Heart left ventricle (tissue), 13 donors: ENCODE measurements at regions not wholly inside any gene's neighbourhood (a gene's known extent, or its start where the extent isn't known, plus 50 kb on each side); places are given as distances from the start of the nearest gene placed in this dataset.

Experiments
- POLR2A ChIP-seq, 2 donors: fragments of 450-650 bp; IDR thresholded peaks; one replicate each; pipeline ENCODE4 v1.6.1; 2017; ENCODE audit warnings: antibody characterized with exemption in 2 of 2, mild to moderate bottlenecking in 2 of 2, moderate library complexity in 2 of 2
- TF ChIP-seq, protein P1 (sequence below), 12 donors: fragments of 200-600 bp; sonication (generic) in 4 of 12; IDR thresholded peaks; one replicate each; pipeline versions ENCODE4 v1.5.0 to v1.8.0; 2018 to 2022; ENCODE audit warnings: antibody characterized with exemption in 12 of 12, mild to moderate bottlenecking in 5 of 12
- donor health status: ischemic (EF 13 %, LVEDD 7.1; RV severe dilation, severe dysfunction).
- donor health status: DM: no; HTN: yes; CAD: no.
- donor health status: DM: no; HTN: no; CAD: no.
- donor health status: ischemic (EF 25% LVEDD 6.9; RV normal size, moderate dysfunction).
- donor health status: ischemic (EF 25% LVEDD 5.7; RV mildly dilated, moderate dysfunction).
- donor health status: ischemic (EF 35%, LVEDD 5.7; RV mildly dilated, moderate dysfunction).
- donor health status: nonischemic (EF 11% LVEDD 7.7; RV severe dilation, severe dysfunction).
- donor health status: DM: yes; HTN: yes; CAD: no.
- donor health status: PGD.
- donor health status: ischemic (EF 29% LVEDD 5.4; RV normal size, mild dysfunction).
- donor health status: nonischemic (EF 23%, LVEDD 6.1; RV moderate dilation, normal function).

DNA sequence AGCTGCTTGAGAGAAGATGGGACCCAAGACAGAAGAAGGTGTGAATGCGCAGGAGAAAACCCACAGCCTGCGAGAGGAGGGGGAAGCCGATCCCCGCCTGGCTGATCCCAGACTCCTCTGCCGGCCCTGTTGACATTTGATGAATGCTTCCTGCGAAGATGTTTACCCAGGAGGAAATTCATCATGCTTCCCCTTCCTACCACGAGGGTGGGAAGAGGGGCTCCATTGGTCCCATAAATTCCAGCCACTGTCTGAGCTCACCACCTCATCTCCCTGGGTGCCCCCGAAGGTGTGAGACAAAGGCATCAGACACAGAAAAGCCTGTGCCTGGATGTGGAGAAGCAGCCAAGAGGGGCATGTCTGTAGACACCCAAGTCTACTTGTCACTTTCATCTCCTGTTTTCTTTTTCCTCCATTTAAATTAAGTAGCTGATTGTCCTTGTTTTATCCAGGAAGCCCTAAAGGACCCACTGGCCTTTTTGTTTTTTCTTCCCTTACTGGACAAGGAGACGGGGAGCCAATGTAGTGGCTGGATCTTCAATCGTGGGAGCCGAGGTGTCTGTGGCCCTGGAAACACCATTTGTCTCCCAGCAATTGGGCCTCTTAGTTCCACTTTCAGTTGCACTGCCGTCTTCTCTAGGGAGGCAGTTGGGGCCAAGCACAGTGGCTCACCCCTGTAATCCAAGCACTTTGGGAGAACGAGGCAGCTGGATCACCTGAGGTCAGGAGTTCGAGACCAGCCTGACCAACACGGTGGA, 95.3 kb upstream of the HES1 start:
- TF ChIP-seq, protein P1, sequence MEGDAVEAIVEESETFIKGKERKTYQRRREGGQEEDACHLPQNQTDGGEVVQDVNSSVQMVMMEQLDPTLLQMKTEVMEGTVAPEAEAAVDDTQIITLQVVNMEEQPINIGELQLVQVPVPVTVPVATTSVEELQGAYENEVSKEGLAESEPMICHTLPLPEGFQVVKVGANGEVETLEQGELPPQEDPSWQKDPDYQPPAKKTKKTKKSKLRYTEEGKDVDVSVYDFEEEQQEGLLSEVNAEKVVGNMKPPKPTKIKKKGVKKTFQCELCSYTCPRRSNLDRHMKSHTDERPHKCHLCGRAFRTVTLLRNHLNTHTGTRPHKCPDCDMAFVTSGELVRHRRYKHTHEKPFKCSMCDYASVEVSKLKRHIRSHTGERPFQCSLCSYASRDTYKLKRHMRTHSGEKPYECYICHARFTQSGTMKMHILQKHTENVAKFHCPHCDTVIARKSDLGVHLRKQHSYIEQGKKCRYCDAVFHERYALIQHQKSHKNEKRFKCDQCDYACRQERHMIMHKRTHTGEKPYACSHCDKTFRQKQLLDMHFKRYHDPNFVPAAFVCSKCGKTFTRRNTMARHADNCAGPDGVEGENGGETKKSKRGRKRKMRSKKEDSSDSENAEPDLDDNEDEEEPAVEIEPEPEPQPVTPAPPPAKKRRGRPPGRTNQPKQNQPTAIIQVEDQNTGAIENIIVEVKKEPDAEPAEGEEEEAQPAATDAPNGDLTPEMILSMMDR (IDR thresholded peaks at IDR 0.05) = no peak
- TF ChIP-seq POLR2A (IDR thresholded peaks at IDR 0.05) = no peak
